B cell (primary cell): ENCODE measurements at regions not wholly inside any gene's neighbourhood (a gene's known extent, or its start where the extent isn't known, plus 50 kb on each side); places are given as distances from the start of the nearest gene placed in this dataset.

Experiments used
- ATAC-seq: fragments of 200-7000 bp; cut with Tn5 transposase; one replicate; pipeline ENCODE4 v1.10.0; 2021; ENCODE audit warnings: low read depth, mild to moderate bottlenecking, moderate number of reproducible peaks, moderate library complexity
- CTCF ChIA-PET: fragments of 350-600 bp; sonication (Branson Sonifier 250); formaldehyde crosslinking; loops from one replicate; lab custom pipeline; 2021; ENCODE audit warnings: antibody characterized with exemption, inconsistent platforms; lab: Charles Lee
- POLR2A ChIA-PET: fragments of 350-600 bp; sonication (Branson Sonifier 250); formaldehyde crosslinking; loops from one replicate; lab custom pipeline; 2021; ENCODE audit warnings: antibody characterized with exemption; lab: Charles Lee
- DNase-seq: peaks from one replicate; pipeline ENCODE4 v3.0.0; 2013
- H2AFZ ChIP-seq: 2 replicates; pipeline ENCODE4 v1.6.1; 2012; ENCODE audit warnings: mild to moderate bottlenecking, low read depth, low read length; ENCODE audit not compliant: insufficient read depth, poor library complexity, severe bottlenecking
- H3K27ac ChIP-seq, 2 donors: 1 replicate in 1 of 2; 2 replicates in 1 of 2; pipeline ENCODE4 v1.5.1; 2012 to 2013; ENCODE audit warnings: low read length in 2 of 2, mild to moderate bottlenecking in 2 of 2, moderate library complexity in 1 of 2
- H3K27me3 ChIP-seq, 4 experiments: fragments of 200-600 bp in 1 of 4; sonication (generic) in 1 of 4; replicated peaks in 1 of 4; 1 replicate in 2 of 4; 2 replicates in 2 of 4; pipeline versions ENCODE4 v1.6.1 to v1.7.0; 2013 to 2016; ENCODE audit warnings: low read length in 3 of 4, mild to moderate bottlenecking in 2 of 4, mixed read lengths in 1 of 4, moderate library complexity in 1 of 4; ENCODE audit not compliant: insufficient read depth in 4 of 4, control insufficient read depth in 3 of 4; ENCODE audit errors: control extremely low read depth in 1 of 4
- H3K36me3 ChIP-seq, 2 experiments: replicated peaks in 1 of 2; 1 replicate in 1 of 2; 2 replicates in 1 of 2; pipeline versions ENCODE4 v1.6.1 to v1.7.1; 2013; ENCODE audit warnings: low read length in 1 of 2; ENCODE audit not compliant: insufficient read depth in 2 of 2, control insufficient read depth in 1 of 2; ENCODE audit errors: control extremely low read depth in 1 of 2, extremely low read depth in 1 of 2
- H3K4me1 ChIP-seq, 2 donors: fragments of 200-600 bp in 1 of 2; sonication (generic) in 1 of 2; 1 replicate in 1 of 2; 2 replicates in 1 of 2; pipeline versions ENCODE4 v1.5.1 to v1.6.1; 2013 to 2017; ENCODE audit warnings: low read length in 2 of 2; ENCODE audit not compliant: control insufficient read depth in 2 of 2, insufficient read depth in 2 of 2
- H3K4me2 ChIP-seq: replicated peaks from 2 replicates; pipeline ENCODE3; 2012; ENCODE audit warnings: mild to moderate bottlenecking, low read depth, low read length; ENCODE audit not compliant: poor library complexity, severe bottlenecking
- H3K4me3 ChIP-seq, 5 experiments: fragments of 200-600 bp in 1 of 5; sonication (generic) in 1 of 5; 1 replicate in 3 of 5; 2 replicates in 2 of 5; pipeline versions ENCODE4 v1.5.1 to v1.7.0; 2011 to 2016; ENCODE audit warnings: low read length in 4 of 5, mild to moderate bottlenecking in 4 of 5, low read depth in 2 of 5, control low read depth in 1 of 5, moderate library complexity in 1 of 5; ENCODE audit not compliant: insufficient read depth in 1 of 5; ENCODE audit errors: control extremely low read depth in 1 of 5, extremely low read depth in 1 of 5
- H3K79me2 ChIP-seq: fragments of 200-600 bp; sonication (generic); one replicate; pipeline ENCODE4 v1.6.0; 2016; ENCODE audit warnings: low read length; ENCODE audit not compliant: control insufficient read depth, insufficient read depth
- H3K9ac ChIP-seq: fragments of 200-600 bp; sonication (generic); 2 replicates; pipeline ENCODE4 v1.6.1; 2017; ENCODE audit warnings: mild to moderate bottlenecking, low read length, moderate library complexity
- H3K9me3 ChIP-seq, 3 donors: one replicate each; pipeline versions ENCODE4 v1.6.1 to v1.7.1; 2013; ENCODE audit warnings: low read length in 2 of 3; ENCODE audit not compliant: control insufficient read depth in 2 of 3, insufficient read depth in 1 of 3; ENCODE audit errors: control extremely low read depth in 1 of 3
- H4K20me1 ChIP-seq: 2 replicates; pipeline ENCODE4 v1.6.0; 2012; ENCODE audit warnings: mild to moderate bottlenecking, low read length; ENCODE audit not compliant: insufficient read depth, control insufficient read depth, poor library complexity, severe bottlenecking
- H3K27ac Mint-ChIP-seq: one replicate; pipeline ENCODE4 v1.8.0; 2021; ENCODE audit warnings: mixed read lengths
- H3K27me3 Mint-ChIP-seq: one replicate; pipeline ENCODE4 v1.8.0; 2021; ENCODE audit warnings: mixed read lengths
- H3K4me1 Mint-ChIP-seq: one replicate; pipeline ENCODE4 v1.8.0; 2021; ENCODE audit warnings: mixed read lengths
- H3K4me3 Mint-ChIP-seq: one replicate; pipeline ENCODE4 v1.8.0; 2021; ENCODE audit warnings: mixed read lengths
- H3K9me3 Mint-ChIP-seq: one replicate; pipeline ENCODE4 v1.8.0; 2022; ENCODE audit warnings: mixed read lengths; ENCODE audit not compliant: insufficient read depth
- CTCF ChIP-seq: fragments of 200-600 bp; IDR thresholded peaks from one replicate; pipeline ENCODE4 v1.8.0; 2022; ENCODE audit warnings: antibody characterized with exemption, mild to moderate bottlenecking
- EZH2 ChIP-seq: IDR thresholded peaks from 2 replicates; pipeline ENCODE4 v1.6.1; 2012; ENCODE audit warnings: borderline replicate concordance, low read depth, mild to moderate bottlenecking, moderate library complexity, low read length; ENCODE audit not compliant: insufficient read depth, poor library complexity, severe bottlenecking
- WGBS: methylation state at CpG from one replicate; pipeline ENCODE4 v1.1.5; 2013; ENCODE audit warnings: missing lambda C conversion rate; ENCODE audit not compliant: insufficient coverage; 5-methylcytosine and 5-hydroxymethylcytosine counted together
- intact Hi-C: fragments of 100-400 bp; cut with micrococcal nuclease; formaldehyde crosslinking; loops from one replicate; pipeline ENCODE4 v1.10.0; 2022

- intact Hi-C loops, result no loop called here
- Histone ChIP-seq H3K27ac (no peak overlapping the region), H3K36me3 (no peaks in the 10 kb centered on the region), H3K4me1 (peaks cover 6 to 14% of the 10 kb centered on the region in 2 donors), H3K4me2 (no peak overlapping the region), H3K9me3 (no peaks in the 10 kb centered on the region), H3K79me2 (no peaks in the 10 kb centered on the region), H4K20me1 (no peaks in the 10 kb centered on the region), H2AFZ (no peak overlapping the region), H3K9ac (no peak overlapping the region), H3K4me3 (no peak overlapping the region), H3K27me3 (peaks cover 0 to 29% (median 19%) of the 10 kb centered on the region in 4 experiments)
- H3K4me1 Mint-ChIP-seq, result peaks cover 18% of the 10 kb centered on the region
- WGBS, result 100% methylated on average over 2 of the region's 2 CpGs
- H3K9me3 Mint-ChIP-seq, result no peaks in the 10 kb centered on the region
- CTCF ChIA-PET, result no interaction called here
- H3K27ac Mint-ChIP-seq, result no peak overlapping the region
- POLR2A ChIA-PET, result no interaction called here
- TF ChIP-seq CTCF (no peak), EZH2 (no peak)
- ATAC-seq (no peak), DNase-seq (no peak)
- H3K4me3 Mint-ChIP-seq, result no peak overlapping the region
- H3K27me3 Mint-ChIP-seq, result peaks cover 54% of the 10 kb centered on the region
These were observed 157.4 kb downstream of the RMI1 start for GRCh38 chr9:84137968-84138367.

- Histone ChIP-seq H3K36me3 (no peaks in the 10 kb centered on the region), H3K9ac (no peak overlapping the region), H3K27ac (no peak overlapping the region), H3K79me2 (no peaks in the 10 kb centered on the region), H3K9me3 (no peaks in the 10 kb centered on the region), H3K4me1 (peaks cover 6 to 14% of the 10 kb centered on the region in 2 donors), H4K20me1 (no peaks in the 10 kb centered on the region), H2AFZ (no peak overlapping the region), H3K27me3 (peaks cover 0 to 35% (median 19%) of the 10 kb centered on the region in 4 experiments), H3K4me2 (no peak overlapping the region), H3K4me3 (no peak overlapping the region)
- CTCF ChIA-PET, result no interaction called here
- POLR2A ChIA-PET, result no interaction called here
- ATAC-seq (no peak), DNase-seq (no peak)
- intact Hi-C loops, result no loop called here
- Mint-ChIP-seq H3K27ac (no peak overlapping the region), H3K4me3 (no peak overlapping the region), H3K4me1 (peaks cover 18% of the 10 kb centered on the region), H3K9me3 (no peaks in the 10 kb centered on the region), H3K27me3 (peaks cover 56% of the 10 kb centered on the region)
- no peak for TF ChIP-seq CTCF
- WGBS, result 94% methylated on average over 2 of the region's 4 CpGs
These were observed 157.9 kb downstream of the RMI1 start for GRCh38 chr9:84138541-84138940.
